ENCODE measurements at regions not wholly inside any gene's neighbourhood (a gene's known extent, or its start where the extent isn't known, plus 50 kb on each side); places are given as distances from the start of the nearest gene placed in this dataset.

DNA sequence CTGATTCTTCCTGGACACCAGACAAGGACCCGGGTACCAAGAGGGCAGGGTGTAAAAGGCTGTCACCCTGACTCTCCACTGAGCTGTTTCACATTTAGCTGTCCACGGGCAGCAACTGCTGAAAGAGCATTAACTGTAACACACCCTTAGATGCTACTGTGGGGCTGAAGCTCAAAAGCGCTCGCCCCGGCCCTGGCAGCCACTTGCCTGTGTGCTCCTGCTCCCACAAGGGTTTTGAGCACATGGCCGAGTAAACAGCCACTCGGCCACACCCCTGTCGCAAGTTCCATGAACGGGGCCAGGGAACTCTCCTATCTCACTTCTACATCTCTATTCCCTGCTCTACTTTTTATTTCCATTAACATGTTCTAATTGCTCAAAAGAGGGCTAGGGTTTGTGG is 421.7 kb downstream of the TUSC7 start:
- TF ChIP-seq, protein P1, sequence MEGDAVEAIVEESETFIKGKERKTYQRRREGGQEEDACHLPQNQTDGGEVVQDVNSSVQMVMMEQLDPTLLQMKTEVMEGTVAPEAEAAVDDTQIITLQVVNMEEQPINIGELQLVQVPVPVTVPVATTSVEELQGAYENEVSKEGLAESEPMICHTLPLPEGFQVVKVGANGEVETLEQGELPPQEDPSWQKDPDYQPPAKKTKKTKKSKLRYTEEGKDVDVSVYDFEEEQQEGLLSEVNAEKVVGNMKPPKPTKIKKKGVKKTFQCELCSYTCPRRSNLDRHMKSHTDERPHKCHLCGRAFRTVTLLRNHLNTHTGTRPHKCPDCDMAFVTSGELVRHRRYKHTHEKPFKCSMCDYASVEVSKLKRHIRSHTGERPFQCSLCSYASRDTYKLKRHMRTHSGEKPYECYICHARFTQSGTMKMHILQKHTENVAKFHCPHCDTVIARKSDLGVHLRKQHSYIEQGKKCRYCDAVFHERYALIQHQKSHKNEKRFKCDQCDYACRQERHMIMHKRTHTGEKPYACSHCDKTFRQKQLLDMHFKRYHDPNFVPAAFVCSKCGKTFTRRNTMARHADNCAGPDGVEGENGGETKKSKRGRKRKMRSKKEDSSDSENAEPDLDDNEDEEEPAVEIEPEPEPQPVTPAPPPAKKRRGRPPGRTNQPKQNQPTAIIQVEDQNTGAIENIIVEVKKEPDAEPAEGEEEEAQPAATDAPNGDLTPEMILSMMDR (IDR thresholded peaks at IDR 0.05) = no peak
- ChIA-PET POLR2A (no interaction called here), CTCF (no interaction called here)
- H3K4me3 ChIP-seq (ENCODE audit: low read length) = no peak overlapping the region
- H3K9me3 ChIP-seq (ENCODE audit: control insufficient read depth in 1 of 2, insufficient read depth in 1 of 2, low read length in 2 of 2) = peaks cover 0 to 8% of the 10 kb centered on the region in 2 experiments
- no peak overlapping the region for H3K27ac ChIP-seq (ENCODE audit: low read depth in 1 of 2, low read length in 2 of 2)
- DNase-seq (no peak), ATAC-seq (ENCODE audit: poor library complexity) (no peak)
- Mint-ChIP-seq H3K4me3 (no peak overlapping the region), H3K9me3 (no peaks in the 10 kb centered on the region), H3K27ac (no peak overlapping the region), H3K4me1 (ENCODE audit: low read depth) (no peaks in the 10 kb centered on the region), H3K27me3 (no peaks in the 10 kb centered on the region), H3K36me3 (ENCODE audit: low read depth) (no peaks in the 10 kb centered on the region)
- no peaks in the 10 kb centered on the region for H3K27me3 ChIP-seq (ENCODE audit: control insufficient read depth in 1 of 2, insufficient read depth in 2 of 2, low read length in 2 of 2)
- intact Hi-C loops (cut with DNase I, micrococcal nuclease) = no loop called here
- H3K4me1 ChIP-seq (ENCODE audit: insufficient read depth, low read length) = no peaks in the 10 kb centered on the region
- no peaks in the 10 kb centered on the region for H3K36me3 ChIP-seq (ENCODE audit: insufficient read depth, low read length)

- H3K4me1 Mint-ChIP-seq (ENCODE audit: low read depth) = no peaks in the 10 kb centered on the region
- ATAC-seq (ENCODE audit: poor library complexity) (no peak), DNase-seq (no peak)
- no peaks in the 10 kb centered on the region for H3K27me3 Mint-ChIP-seq
- H3K4me1 ChIP-seq (ENCODE audit: insufficient read depth, low read length) = no peaks in the 10 kb centered on the region
- no peak overlapping the region for H3K27ac ChIP-seq (ENCODE audit: low read depth in 1 of 2, low read length in 2 of 2)
- no peaks in the 10 kb centered on the region for H3K27me3 ChIP-seq (ENCODE audit: control insufficient read depth in 1 of 2, insufficient read depth in 2 of 2, low read length in 2 of 2)
- peaks cover 0 to 8% of the 10 kb centered on the region in 2 experiments for H3K9me3 ChIP-seq (ENCODE audit: control insufficient read depth in 1 of 2, insufficient read depth in 1 of 2, low read length in 2 of 2)
- no peaks in the 10 kb centered on the region for H3K9me3 Mint-ChIP-seq
- no peak overlapping the region for H3K27ac Mint-ChIP-seq
- TF ChIP-seq, protein P1 (IDR thresholded peaks at IDR 0.05) = no peak
- CTCF ChIA-PET = no interaction called here
- POLR2A ChIA-PET = no interaction called here
- no peaks in the 10 kb centered on the region for H3K36me3 ChIP-seq (ENCODE audit: insufficient read depth, low read length)
- intact Hi-C loops (cut with DNase I, micrococcal nuclease) = no loop called here
- H3K4me3 ChIP-seq (ENCODE audit: low read length) = no peak overlapping the region
- H3K4me3 Mint-ChIP-seq = no peak overlapping the region
- no peaks in the 10 kb centered on the region for H3K36me3 Mint-ChIP-seq (ENCODE audit: low read depth)
These were observed 423.5 kb downstream of the TUSC7 start for GRCh38 chr3:117133066-117133465.

DNA sequence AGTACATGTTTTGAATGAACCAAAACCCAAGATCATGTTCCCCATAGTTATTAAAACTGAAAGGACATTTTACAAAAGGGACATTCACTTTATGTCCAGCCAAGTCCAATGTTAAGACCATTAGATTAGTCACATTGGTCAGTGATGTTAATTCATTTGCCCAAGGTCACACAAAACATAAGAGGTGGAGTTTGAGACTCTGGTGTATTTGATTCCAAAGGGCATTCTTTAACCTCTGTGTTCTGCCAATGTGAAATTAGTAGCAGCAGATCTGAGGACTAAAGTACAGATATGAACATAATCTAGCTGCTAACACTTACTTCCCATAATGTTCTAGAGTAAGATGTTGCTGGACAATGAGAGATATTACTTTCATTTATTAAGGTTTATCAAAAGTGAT is 425.6 kb downstream of the TUSC7 start:
- Histone ChIP-seq H3K27me3 (ENCODE audit: control insufficient read depth in 1 of 2, insufficient read depth in 2 of 2, low read length in 2 of 2) (no peaks in the 10 kb centered on the region), H3K27ac (ENCODE audit: low read depth in 1 of 2, low read length in 2 of 2) (no peak overlapping the region), H3K4me1 (ENCODE audit: insufficient read depth, low read length) (no peaks in the 10 kb centered on the region), H3K9me3 (ENCODE audit: control insufficient read depth in 1 of 2, insufficient read depth in 1 of 2, low read length in 2 of 2) (peaks cover 0 to 8% of the 10 kb centered on the region in 2 experiments), H3K36me3 (ENCODE audit: insufficient read depth, low read length) (no peaks in the 10 kb centered on the region), H3K4me3 (ENCODE audit: low read length) (no peak overlapping the region)
- Mint-ChIP-seq H3K27me3 (no peaks in the 10 kb centered on the region), H3K4me1 (ENCODE audit: low read depth) (no peaks in the 10 kb centered on the region), H3K27ac (no peak overlapping the region), H3K36me3 (ENCODE audit: low read depth) (no peaks in the 10 kb centered on the region), H3K4me3 (no peak overlapping the region), H3K9me3 (peaks cover 5% of the 10 kb centered on the region)
- TF ChIP-seq, protein P1 (IDR thresholded peaks at IDR 0.05) = no peak
- intact Hi-C loops (cut with DNase I, micrococcal nuclease) = no loop called here
- ChIA-PET CTCF (no interaction called here), POLR2A (no interaction called here)
- no peak for ATAC-seq (ENCODE audit: poor library complexity)
- DNase-seq = no peak

All from CD4-positive, alpha-beta T cell (primary cell).